ENCODE measurements at regions not wholly inside any gene's neighbourhood (a gene's known extent, or its start where the extent isn't known, plus 50 kb on each side); places are given as distances from the start of the nearest gene placed in this dataset.

GRCh38 chr6:148693882-148694484 is 52.8 kb upstream of the UST start:
- TF ChIP-seq CEBPB (IDR thresholded peaks at IDR 0.05; ENCODE audit: low read depth, low read length) (no peak), SIN3A (conservative IDR thresholded peaks at IDR 0.05 in 1 of 2, IDR thresholded peaks at IDR 0.05 in 1 of 2; ENCODE audit: low read depth in 1 of 2, low read length in 2 of 2) (no peak), POLR2A (IDR thresholded peaks at IDR 0.05; ENCODE audit: control extremely low read depth in 1 of 2, low read depth in 2 of 2, low read length in 2 of 2) (no peak), CREB1 (IDR thresholded peaks at IDR 0.05) (no peak), POLR2AphosphoS5 (IDR thresholded peaks at IDR 0.05; ENCODE audit: low read depth, low read length) (no peak), CHD1 (IDR thresholded peaks at IDR 0.05; ENCODE audit: low read depth, low read length) (no peak), RNF2 (IDR thresholded peaks at IDR 0.05; ENCODE audit: borderline replicate concordance, low read depth, low read length, missing control alignments, poor library complexity, severe bottlenecking) (no peak), CTCF (IDR thresholded peaks at IDR 0.05; ENCODE audit: control extremely low read depth in 1 of 3, insufficient read depth in 1 of 3, low read depth in 1 of 3, low read length in 3 of 3) (no peak), EP300 (IDR thresholded peaks at IDR 0.05; ENCODE audit: borderline replicate concordance in 1 of 2, low read depth in 2 of 2, low read length in 2 of 2) (no peak), JUN (IDR thresholded peaks at IDR 0.05; ENCODE audit: low read depth, low read length) (no peak), NRF1 (IDR thresholded peaks at IDR 0.05; ENCODE audit: low read depth, low read length) (no peak)
- TF ChIP-seq, protein P1, sequence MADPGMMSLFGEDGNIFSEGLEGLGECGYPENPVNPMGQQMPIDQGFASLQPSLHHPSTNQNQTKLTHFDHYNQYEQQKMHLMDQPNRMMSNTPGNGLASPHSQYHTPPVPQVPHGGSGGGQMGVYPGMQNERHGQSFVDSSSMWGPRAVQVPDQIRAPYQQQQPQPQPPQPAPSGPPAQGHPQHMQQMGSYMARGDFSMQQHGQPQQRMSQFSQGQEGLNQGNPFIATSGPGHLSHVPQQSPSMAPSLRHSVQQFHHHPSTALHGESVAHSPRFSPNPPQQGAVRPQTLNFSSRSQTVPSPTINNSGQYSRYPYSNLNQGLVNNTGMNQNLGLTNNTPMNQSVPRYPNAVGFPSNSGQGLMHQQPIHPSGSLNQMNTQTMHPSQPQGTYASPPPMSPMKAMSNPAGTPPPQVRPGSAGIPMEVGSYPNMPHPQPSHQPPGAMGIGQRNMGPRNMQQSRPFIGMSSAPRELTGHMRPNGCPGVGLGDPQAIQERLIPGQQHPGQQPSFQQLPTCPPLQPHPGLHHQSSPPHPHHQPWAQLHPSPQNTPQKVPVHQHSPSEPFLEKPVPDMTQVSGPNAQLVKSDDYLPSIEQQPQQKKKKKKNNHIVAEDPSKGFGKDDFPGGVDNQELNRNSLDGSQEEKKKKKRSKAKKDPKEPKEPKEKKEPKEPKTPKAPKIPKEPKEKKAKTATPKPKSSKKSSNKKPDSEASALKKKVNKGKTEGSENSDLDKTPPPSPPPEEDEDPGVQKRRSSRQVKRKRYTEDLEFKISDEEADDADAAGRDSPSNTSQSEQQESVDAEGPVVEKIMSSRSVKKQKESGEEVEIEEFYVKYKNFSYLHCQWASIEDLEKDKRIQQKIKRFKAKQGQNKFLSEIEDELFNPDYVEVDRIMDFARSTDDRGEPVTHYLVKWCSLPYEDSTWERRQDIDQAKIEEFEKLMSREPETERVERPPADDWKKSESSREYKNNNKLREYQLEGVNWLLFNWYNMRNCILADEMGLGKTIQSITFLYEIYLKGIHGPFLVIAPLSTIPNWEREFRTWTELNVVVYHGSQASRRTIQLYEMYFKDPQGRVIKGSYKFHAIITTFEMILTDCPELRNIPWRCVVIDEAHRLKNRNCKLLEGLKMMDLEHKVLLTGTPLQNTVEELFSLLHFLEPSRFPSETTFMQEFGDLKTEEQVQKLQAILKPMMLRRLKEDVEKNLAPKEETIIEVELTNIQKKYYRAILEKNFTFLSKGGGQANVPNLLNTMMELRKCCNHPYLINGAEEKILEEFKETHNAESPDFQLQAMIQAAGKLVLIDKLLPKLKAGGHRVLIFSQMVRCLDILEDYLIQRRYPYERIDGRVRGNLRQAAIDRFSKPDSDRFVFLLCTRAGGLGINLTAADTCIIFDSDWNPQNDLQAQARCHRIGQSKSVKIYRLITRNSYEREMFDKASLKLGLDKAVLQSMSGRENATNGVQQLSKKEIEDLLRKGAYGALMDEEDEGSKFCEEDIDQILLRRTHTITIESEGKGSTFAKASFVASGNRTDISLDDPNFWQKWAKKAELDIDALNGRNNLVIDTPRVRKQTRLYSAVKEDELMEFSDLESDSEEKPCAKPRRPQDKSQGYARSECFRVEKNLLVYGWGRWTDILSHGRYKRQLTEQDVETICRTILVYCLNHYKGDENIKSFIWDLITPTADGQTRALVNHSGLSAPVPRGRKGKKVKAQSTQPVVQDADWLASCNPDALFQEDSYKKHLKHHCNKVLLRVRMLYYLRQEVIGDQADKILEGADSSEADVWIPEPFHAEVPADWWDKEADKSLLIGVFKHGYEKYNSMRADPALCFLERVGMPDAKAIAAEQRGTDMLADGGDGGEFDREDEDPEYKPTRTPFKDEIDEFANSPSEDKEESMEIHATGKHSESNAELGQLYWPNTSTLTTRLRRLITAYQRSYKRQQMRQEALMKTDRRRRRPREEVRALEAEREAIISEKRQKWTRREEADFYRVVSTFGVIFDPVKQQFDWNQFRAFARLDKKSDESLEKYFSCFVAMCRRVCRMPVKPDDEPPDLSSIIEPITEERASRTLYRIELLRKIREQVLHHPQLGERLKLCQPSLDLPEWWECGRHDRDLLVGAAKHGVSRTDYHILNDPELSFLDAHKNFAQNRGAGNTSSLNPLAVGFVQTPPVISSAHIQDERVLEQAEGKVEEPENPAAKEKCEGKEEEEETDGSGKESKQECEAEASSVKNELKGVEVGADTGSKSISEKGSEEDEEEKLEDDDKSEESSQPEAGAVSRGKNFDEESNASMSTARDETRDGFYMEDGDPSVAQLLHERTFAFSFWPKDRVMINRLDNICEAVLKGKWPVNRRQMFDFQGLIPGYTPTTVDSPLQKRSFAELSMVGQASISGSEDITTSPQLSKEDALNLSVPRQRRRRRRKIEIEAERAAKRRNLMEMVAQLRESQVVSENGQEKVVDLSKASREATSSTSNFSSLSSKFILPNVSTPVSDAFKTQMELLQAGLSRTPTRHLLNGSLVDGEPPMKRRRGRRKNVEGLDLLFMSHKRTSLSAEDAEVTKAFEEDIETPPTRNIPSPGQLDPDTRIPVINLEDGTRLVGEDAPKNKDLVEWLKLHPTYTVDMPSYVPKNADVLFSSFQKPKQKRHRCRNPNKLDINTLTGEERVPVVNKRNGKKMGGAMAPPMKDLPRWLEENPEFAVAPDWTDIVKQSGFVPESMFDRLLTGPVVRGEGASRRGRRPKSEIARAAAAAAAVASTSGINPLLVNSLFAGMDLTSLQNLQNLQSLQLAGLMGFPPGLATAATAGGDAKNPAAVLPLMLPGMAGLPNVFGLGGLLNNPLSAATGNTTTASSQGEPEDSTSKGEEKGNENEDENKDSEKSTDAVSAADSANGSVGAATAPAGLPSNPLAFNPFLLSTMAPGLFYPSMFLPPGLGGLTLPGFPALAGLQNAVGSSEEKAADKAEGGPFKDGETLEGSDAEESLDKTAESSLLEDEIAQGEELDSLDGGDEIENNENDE (IDR thresholded peaks at IDR 0.05; ENCODE audit: insufficient replicate concordance, low read length) = no peak

Data from H1 (cell line).